HepG2 (cell line): ENCODE measurements at regions not wholly inside any gene's neighbourhood (a gene's known extent, or its start where the extent isn't known, plus 50 kb on each side); places are given as distances from the start of the nearest gene placed in this dataset.

ENCODE experiments used
- ATRX ChIP-seq: sonication (generic); formaldehyde crosslinking; IDR thresholded peaks from 2 replicates; pipeline ENCODE4 v1.4.0; 2020; ENCODE audit warnings: missing genetic modification reagents, borderline replicate concordance
- BRD4 ChIP-seq: sonication (generic); formaldehyde crosslinking; IDR thresholded peaks from 2 replicates; pipeline ENCODE4 v1.4.0; 2020; ENCODE audit warnings: missing genetic modification reagents
- HBP1 ChIP-seq: IDR thresholded peaks from 2 replicates; pipeline ENCODE4 v1.6.1; 2016; ENCODE audit warnings: low read depth, control low read depth
- MTF2 ChIP-seq: sonication (generic); formaldehyde crosslinking; IDR thresholded peaks from 2 replicates; pipeline ENCODE4 v1.5.0; 2020; ENCODE audit warnings: missing genetic modification reagents, borderline replicate concordance
- PBX3 ChIP-seq: sonication (generic); formaldehyde crosslinking; IDR thresholded peaks from 2 replicates; pipeline ENCODE4 v1.8.1; 2023; ENCODE audit warnings: missing genetic modification reagents, inconsistent platforms, borderline replicate concordance
- PITX1 ChIP-seq: sonication (generic); formaldehyde crosslinking; IDR thresholded peaks from 2 replicates; pipeline ENCODE4 v1.5.1; 2020; ENCODE audit warnings: mild to moderate bottlenecking, missing genetic modification reagents
- POGK ChIP-seq: sonication (generic); formaldehyde crosslinking; conservative IDR thresholded peaks from 2 replicates; pipeline ENCODE4 v1.8.0; 2022; ENCODE audit warnings: mild to moderate bottlenecking, moderate library complexity, missing genetic modification reagents
- TFDP2 ChIP-seq: sonication (generic); formaldehyde crosslinking; IDR thresholded peaks from 2 replicates; pipeline ENCODE4 v1.4.0; 2020; ENCODE audit warnings: missing genetic modification reagents
- THAP11 ChIP-seq: IDR thresholded peaks from 2 replicates; pipeline ENCODE4 v1.6.1; 2016; ENCODE audit warnings: missing biosample characterization, missing genetic modification reagents
- TSC22D2 ChIP-seq: sonication (generic); formaldehyde crosslinking; IDR thresholded peaks from 2 replicates; pipeline ENCODE4 v1.5.1; 2020; ENCODE audit warnings: missing genetic modification reagents, mild to moderate bottlenecking, borderline replicate concordance
- ZBTB49 ChIP-seq: sonication (generic); formaldehyde crosslinking; IDR thresholded peaks from 2 replicates; pipeline ENCODE4 v1.4.0; 2020; ENCODE audit warnings: missing genetic modification reagents, borderline replicate concordance
- ZNF143 ChIP-seq: sonication (generic); formaldehyde crosslinking; IDR thresholded peaks from 2 replicates; pipeline ENCODE4 v1.4.0; 2020; ENCODE audit warnings: missing genetic modification reagents
- ZNF256 ChIP-seq: sonication (generic); formaldehyde crosslinking; conservative IDR thresholded peaks from 2 replicates; pipeline ENCODE4 v1.4.0; 2020; ENCODE audit warnings: missing genetic modification reagents
- ZNF460 ChIP-seq: sonication (generic); formaldehyde crosslinking; IDR thresholded peaks from 2 replicates; pipeline ENCODE4 v1.5.1; 2020; ENCODE audit warnings: missing genetic modification reagents, mild to moderate bottlenecking, borderline replicate concordance
- TF ChIP-seq, protein P1 (sequence below): sonication (generic); formaldehyde crosslinking; IDR thresholded peaks from 2 replicates; pipeline ENCODE4 v1.8.1; 2023; ENCODE audit warnings: mild to moderate bottlenecking, missing genetic modification reagents
- TF ChIP-seq, protein P2 (sequence below): sonication (generic); formaldehyde crosslinking; IDR thresholded peaks from 2 replicates; pipeline ENCODE4 v1.4.0; 2020; ENCODE audit warnings: mild to moderate bottlenecking, missing genetic modification reagents
- TF ChIP-seq, protein P3 (sequence below): sonication (generic); formaldehyde crosslinking; IDR thresholded peaks from 2 replicates; pipeline ENCODE4 v1.8.0; 2022; ENCODE audit warnings: low read depth, missing genetic modification reagents

GRCh38 chr1:212228591-212229119 lies 56.6 kb upstream of the PPP2R5A start (continued):
- no peak for TF ChIP-seq HBP1 (CRISPR knock-in tag)
- TF ChIP-seq ATRX (CRISPR knock-in tag), result no peak
- no peak for TF ChIP-seq MTF2
- 0 out of 2 replicates have a peak, but pooled peaks have one; percentile 29 for TF ChIP-seq POGK
- TF ChIP-seq, protein P1, sequence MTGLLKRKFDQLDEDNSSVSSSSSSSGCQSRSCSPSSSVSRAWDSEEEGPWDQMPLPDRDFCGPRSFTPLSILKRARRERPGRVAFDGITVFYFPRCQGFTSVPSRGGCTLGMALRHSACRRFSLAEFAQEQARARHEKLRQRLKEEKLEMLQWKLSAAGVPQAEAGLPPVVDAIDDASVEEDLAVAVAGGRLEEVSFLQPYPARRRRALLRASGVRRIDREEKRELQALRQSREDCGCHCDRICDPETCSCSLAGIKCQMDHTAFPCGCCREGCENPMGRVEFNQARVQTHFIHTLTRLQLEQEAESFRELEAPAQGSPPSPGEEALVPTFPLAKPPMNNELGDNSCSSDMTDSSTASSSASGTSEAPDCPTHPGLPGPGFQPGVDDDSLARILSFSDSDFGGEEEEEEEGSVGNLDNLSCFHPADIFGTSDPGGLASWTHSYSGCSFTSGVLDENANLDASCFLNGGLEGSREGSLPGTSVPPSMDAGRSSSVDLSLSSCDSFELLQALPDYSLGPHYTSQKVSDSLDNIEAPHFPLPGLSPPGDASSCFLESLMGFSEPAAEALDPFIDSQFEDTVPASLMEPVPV (CRISPR knock-in tag), result no peak
- no peak for TF ChIP-seq TFDP2 (CRISPR knock-in tag)
- TF ChIP-seq THAP11 (CRISPR knock-in tag), result 0 out of 2 replicates have a peak, but pooled peaks have one; percentile 33
- TF ChIP-seq, protein P2, sequence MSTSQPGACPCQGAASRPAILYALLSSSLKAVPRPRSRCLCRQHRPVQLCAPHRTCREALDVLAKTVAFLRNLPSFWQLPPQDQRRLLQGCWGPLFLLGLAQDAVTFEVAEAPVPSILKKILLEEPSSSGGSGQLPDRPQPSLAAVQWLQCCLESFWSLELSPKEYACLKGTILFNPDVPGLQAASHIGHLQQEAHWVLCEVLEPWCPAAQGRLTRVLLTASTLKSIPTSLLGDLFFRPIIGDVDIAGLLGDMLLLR (CRISPR knock-in tag), result no peak
- TF ChIP-seq ZNF460 (CRISPR knock-in tag), result no peak
- no peak for TF ChIP-seq TSC22D2 (CRISPR knock-in tag)
- TF ChIP-seq, protein P3, sequence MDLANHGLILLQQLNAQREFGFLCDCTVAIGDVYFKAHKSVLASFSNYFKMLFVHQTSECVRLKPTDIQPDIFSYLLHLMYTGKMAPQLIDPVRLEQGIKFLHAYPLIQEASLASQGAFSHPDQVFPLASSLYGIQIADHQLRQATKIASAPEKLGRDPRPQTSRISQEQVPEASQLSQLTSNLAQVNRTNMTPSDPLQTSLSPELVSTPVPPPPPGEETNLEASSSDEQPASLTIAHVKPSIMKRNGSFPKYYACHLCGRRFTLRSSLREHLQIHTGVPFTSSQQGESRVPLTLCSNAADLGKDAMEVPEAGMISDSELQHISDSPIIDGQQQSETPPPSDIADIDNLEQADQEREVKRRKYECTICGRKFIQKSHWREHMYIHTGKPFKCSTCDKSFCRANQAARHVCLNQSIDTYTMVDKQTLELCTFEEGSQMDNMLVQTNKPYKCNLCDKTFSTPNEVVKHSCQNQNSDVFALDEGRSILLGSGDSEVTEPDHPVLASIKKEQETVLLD (CRISPR knock-in tag), result no peak
- no peak for TF ChIP-seq ZNF256 (CRISPR knock-in tag)
- no peak for TF ChIP-seq BRD4
- no peak for TF ChIP-seq ZNF143 (CRISPR knock-in tag)
- TF ChIP-seq PBX3 (CRISPR knock-in tag), result no peak
- no peak for TF ChIP-seq ZBTB49 (CRISPR knock-in tag)
- TF ChIP-seq PITX1 (CRISPR knock-in tag), result no peak
